HCT116 (cell line): ENCODE measurements at regions not wholly inside any gene's neighbourhood (a gene's known extent, or its start where the extent isn't known, plus 50 kb on each side); places are given as distances from the start of the nearest gene placed in this dataset.

Source experiments
- CEBPB ChIP-seq: IDR thresholded peaks from 2 replicates; pipeline ENCODE4 v1.6.1; 2012; ENCODE audit warnings: low read depth
- EGR1 ChIP-seq: IDR thresholded peaks from 2 replicates; pipeline ENCODE4 v1.6.1; 2012; ENCODE audit warnings: low read depth
- ELF1 ChIP-seq: IDR thresholded peaks from 2 replicates; pipeline ENCODE4 v1.6.1; 2012; ENCODE audit warnings: low read depth, borderline replicate concordance
- EZH2 ChIP-seq: fragments of 200-600 bp; sonication (generic); IDR thresholded peaks from 2 replicates; pipeline ENCODE4 v1.6.1; 2017; ENCODE audit warnings: antibody characterized with exemption, mixed run types
- EZH2phosphoT487 ChIP-seq: fragments of 200-600 bp; IDR thresholded peaks from 2 replicates; pipeline ENCODE4 v1.6.1; 2018; ENCODE audit warnings: antibody characterized with exemption, borderline replicate concordance
- JUND ChIP-seq: IDR thresholded peaks from 2 replicates; pipeline ENCODE4 v1.6.1; 2012
- POLR2A ChIP-seq: IDR thresholded peaks from 2 replicates; pipeline ENCODE4 v1.7.0; 2011; ENCODE audit warnings: borderline replicate concordance; ENCODE audit not compliant: insufficient read depth, insufficient read length; ENCODE audit errors: extremely low read depth
- SP1 ChIP-seq: IDR thresholded peaks from 2 replicates; pipeline ENCODE4 v1.6.1; 2012; ENCODE audit warnings: low read depth
- TCF7L2 ChIP-seq: IDR thresholded peaks from 2 replicates; pipeline ENCODE4 v1.7.0; 2011; ENCODE audit warnings: borderline replicate concordance, inconsistent platforms; ENCODE audit not compliant: insufficient read depth, insufficient read length; ENCODE audit errors: extremely low read depth
- ZFX ChIP-seq: fragments of 450-650 bp; IDR thresholded peaks from 2 replicates; pipeline ENCODE4 v1.6.1; 2017
- TF ChIP-seq, protein P1 (sequence below), 3 experiments: fragments of 200-600 bp in 1 of 3; sonication (generic) in 1 of 3; IDR thresholded peaks in 2 of 3; conservative IDR thresholded peaks in 1 of 3; 2 replicates each; pipeline ENCODE4 v1.5.1; 2012 to 2017; ENCODE audit warnings: low read depth in 2 of 3, low read length in 2 of 3, antibody characterized with exemption in 1 of 3, borderline replicate concordance in 1 of 3, control low read depth in 1 of 3, mild to moderate bottlenecking in 1 of 3, mixed read lengths in 1 of 3, mixed run types in 1 of 3, moderate library complexity in 1 of 3; ENCODE audit not compliant: insufficient read depth in 1 of 3
- TF ChIP-seq, protein P2 (sequence below): IDR thresholded peaks from 2 replicates; pipeline ENCODE4 v1.6.1; 2012; ENCODE audit warnings: low read depth
- TF ChIP-seq, protein P3 (sequence below): IDR thresholded peaks from 2 replicates; pipeline ENCODE4 v1.6.1; 2012

DNA sequence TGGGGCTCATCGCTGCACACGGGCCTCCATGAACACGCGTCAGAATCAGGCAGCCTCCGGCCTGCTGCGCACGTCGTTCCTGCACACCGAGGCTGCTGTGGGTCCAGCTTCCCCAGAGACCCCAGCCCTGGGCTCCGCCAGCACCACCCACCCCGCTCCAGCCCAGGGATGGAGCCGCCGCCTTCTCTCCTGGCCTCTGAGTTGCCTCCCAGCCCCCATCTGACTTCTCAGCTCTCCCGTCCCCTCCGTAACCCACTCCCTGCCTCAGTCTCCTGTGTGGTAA is 253.9 kb upstream of the SFSWAP start:
- TF ChIP-seq CEBPB (no peak), POLR2A (no peak), EZH2 (no peak), EGR1 (no peak), EZH2phosphoT487 (no peak), JUND (no peak), ZFX (no peak), ELF1 (no peak), SP1 (no peak), TCF7L2 (no peak)
- TF ChIP-seq, protein P1, sequence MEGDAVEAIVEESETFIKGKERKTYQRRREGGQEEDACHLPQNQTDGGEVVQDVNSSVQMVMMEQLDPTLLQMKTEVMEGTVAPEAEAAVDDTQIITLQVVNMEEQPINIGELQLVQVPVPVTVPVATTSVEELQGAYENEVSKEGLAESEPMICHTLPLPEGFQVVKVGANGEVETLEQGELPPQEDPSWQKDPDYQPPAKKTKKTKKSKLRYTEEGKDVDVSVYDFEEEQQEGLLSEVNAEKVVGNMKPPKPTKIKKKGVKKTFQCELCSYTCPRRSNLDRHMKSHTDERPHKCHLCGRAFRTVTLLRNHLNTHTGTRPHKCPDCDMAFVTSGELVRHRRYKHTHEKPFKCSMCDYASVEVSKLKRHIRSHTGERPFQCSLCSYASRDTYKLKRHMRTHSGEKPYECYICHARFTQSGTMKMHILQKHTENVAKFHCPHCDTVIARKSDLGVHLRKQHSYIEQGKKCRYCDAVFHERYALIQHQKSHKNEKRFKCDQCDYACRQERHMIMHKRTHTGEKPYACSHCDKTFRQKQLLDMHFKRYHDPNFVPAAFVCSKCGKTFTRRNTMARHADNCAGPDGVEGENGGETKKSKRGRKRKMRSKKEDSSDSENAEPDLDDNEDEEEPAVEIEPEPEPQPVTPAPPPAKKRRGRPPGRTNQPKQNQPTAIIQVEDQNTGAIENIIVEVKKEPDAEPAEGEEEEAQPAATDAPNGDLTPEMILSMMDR (IDR thresholded peaks at IDR 0.05 in 2 of 3, conservative IDR thresholded peaks at IDR 0.05 in 1 of 3; ENCODE audit: borderline replicate concordance in 1 of 3, insufficient read depth in 1 of 3, low read depth in 2 of 3, low read length in 2 of 3), result no peak
- TF ChIP-seq, protein P2, sequence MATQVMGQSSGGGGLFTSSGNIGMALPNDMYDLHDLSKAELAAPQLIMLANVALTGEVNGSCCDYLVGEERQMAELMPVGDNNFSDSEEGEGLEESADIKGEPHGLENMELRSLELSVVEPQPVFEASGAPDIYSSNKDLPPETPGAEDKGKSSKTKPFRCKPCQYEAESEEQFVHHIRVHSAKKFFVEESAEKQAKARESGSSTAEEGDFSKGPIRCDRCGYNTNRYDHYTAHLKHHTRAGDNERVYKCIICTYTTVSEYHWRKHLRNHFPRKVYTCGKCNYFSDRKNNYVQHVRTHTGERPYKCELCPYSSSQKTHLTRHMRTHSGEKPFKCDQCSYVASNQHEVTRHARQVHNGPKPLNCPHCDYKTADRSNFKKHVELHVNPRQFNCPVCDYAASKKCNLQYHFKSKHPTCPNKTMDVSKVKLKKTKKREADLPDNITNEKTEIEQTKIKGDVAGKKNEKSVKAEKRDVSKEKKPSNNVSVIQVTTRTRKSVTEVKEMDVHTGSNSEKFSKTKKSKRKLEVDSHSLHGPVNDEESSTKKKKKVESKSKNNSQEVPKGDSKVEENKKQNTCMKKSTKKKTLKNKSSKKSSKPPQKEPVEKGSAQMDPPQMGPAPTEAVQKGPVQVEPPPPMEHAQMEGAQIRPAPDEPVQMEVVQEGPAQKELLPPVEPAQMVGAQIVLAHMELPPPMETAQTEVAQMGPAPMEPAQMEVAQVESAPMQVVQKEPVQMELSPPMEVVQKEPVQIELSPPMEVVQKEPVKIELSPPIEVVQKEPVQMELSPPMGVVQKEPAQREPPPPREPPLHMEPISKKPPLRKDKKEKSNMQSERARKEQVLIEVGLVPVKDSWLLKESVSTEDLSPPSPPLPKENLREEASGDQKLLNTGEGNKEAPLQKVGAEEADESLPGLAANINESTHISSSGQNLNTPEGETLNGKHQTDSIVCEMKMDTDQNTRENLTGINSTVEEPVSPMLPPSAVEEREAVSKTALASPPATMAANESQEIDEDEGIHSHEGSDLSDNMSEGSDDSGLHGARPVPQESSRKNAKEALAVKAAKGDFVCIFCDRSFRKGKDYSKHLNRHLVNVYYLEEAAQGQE, result no peak
- TF ChIP-seq, protein P3, sequence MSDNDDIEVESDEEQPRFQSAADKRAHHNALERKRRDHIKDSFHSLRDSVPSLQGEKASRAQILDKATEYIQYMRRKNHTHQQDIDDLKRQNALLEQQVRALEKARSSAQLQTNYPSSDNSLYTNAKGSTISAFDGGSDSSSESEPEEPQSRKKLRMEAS, result no peak
